ENCODE measurements at regions not wholly inside any gene's neighbourhood (a gene's known extent, or its start where the extent isn't known, plus 50 kb on each side); places are given as distances from the start of the nearest gene placed in this dataset.

GRCh38 chr2:220000080-220000479 is 372.6 kb downstream of the SLC4A3 start:
- no peaks in the 10 kb centered on the region for H3K36me3 ChIP-seq (ENCODE audit: insufficient read depth, low read length)
- no peaks in the 10 kb centered on the region for H3K27me3 ChIP-seq (ENCODE audit: insufficient read depth, low read length)
- H3K4me1 ChIP-seq (ENCODE audit: insufficient read depth, low read length): no peaks in the 10 kb centered on the region
- Mint-ChIP-seq H3K4me3 (ENCODE audit: unreplicated experiment) (no peak overlapping the region), H3K4me1 (ENCODE audit: low read depth, unreplicated experiment) (peaks cover 40% of the 10 kb centered on the region), H3K27me3 (ENCODE audit: low read depth, unreplicated experiment) (peaks cover 2% of the 10 kb centered on the region), H3K9me3 (ENCODE audit: unreplicated experiment) (peaks cover 6% of the 10 kb centered on the region), H3K36me3 (ENCODE audit: low read depth, unreplicated experiment) (no peaks in the 10 kb centered on the region), H3K27ac (ENCODE audit: unreplicated experiment) (peak overlapping the region; percentile 83)
- FAIRE-seq (no peak), DNase-seq (ENCODE audit: low read depth) (no peak)
- no peaks in the 10 kb centered on the region for H3K79me2 ChIP-seq (ENCODE audit: insufficient read depth, low read length)
- H3K4me2 ChIP-seq (ENCODE audit: low read length): no peak overlapping the region
- no peak for TF ChIP-seq EZH2 (IDR thresholded peaks at IDR 0.05; ENCODE audit: insufficient read depth, low read length)
- TF ChIP-seq, protein P1, sequence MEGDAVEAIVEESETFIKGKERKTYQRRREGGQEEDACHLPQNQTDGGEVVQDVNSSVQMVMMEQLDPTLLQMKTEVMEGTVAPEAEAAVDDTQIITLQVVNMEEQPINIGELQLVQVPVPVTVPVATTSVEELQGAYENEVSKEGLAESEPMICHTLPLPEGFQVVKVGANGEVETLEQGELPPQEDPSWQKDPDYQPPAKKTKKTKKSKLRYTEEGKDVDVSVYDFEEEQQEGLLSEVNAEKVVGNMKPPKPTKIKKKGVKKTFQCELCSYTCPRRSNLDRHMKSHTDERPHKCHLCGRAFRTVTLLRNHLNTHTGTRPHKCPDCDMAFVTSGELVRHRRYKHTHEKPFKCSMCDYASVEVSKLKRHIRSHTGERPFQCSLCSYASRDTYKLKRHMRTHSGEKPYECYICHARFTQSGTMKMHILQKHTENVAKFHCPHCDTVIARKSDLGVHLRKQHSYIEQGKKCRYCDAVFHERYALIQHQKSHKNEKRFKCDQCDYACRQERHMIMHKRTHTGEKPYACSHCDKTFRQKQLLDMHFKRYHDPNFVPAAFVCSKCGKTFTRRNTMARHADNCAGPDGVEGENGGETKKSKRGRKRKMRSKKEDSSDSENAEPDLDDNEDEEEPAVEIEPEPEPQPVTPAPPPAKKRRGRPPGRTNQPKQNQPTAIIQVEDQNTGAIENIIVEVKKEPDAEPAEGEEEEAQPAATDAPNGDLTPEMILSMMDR (IDR thresholded peaks at IDR 0.05; ENCODE audit: insufficient read depth, low read depth, low read length): no peak
- H4K20me1 ChIP-seq (ENCODE audit: insufficient read depth, low read length): no peaks in the 10 kb centered on the region
- H3K4me3 ChIP-seq (ENCODE audit: insufficient read depth, low read depth, low read length): no peak overlapping the region
- no peak overlapping the region for H2AFZ ChIP-seq (ENCODE audit: low read depth, low read length)
- H3K9ac ChIP-seq (ENCODE audit: low read length): no peak overlapping the region
- no peaks in the 10 kb centered on the region for H3K9me3 ChIP-seq (ENCODE audit: insufficient read depth, low read depth, low read length)
- H3K27ac ChIP-seq (ENCODE audit: low read depth, low read length): no peak overlapping the region

DNA sequence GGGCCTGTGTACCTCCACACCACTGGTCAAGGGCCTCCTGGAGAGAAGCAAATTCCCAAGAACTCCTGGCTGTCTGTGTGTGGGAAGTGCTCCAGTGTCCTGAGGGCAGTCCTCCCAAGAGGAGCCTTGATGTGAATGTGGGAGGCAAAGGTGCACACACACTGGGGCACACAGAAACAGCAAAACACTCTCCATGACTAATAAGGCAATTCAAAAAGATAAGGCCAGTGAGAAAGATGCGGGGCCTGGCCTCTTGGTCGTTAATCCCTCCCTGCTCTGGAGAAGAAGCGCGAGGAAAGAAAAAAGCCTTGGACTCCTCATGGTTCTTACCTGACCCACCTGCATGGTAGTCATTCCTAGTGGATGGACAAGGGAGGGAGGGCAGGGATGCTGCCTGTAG is 373.2 kb downstream of the SLC4A3 start:
- H3K9ac ChIP-seq (ENCODE audit: low read length): no peak overlapping the region
- peaks cover 2% of the 10 kb centered on the region for H3K27me3 Mint-ChIP-seq (ENCODE audit: low read depth, unreplicated experiment)
- no peak overlapping the region for H3K4me3 Mint-ChIP-seq (ENCODE audit: unreplicated experiment)
- H3K27ac ChIP-seq (ENCODE audit: low read depth, low read length): no peak overlapping the region
- no peaks in the 10 kb centered on the region for H3K9me3 ChIP-seq (ENCODE audit: insufficient read depth, low read depth, low read length)
- no peaks in the 10 kb centered on the region for H4K20me1 ChIP-seq (ENCODE audit: insufficient read depth, low read length)
- no peak overlapping the region for H3K4me2 ChIP-seq (ENCODE audit: low read length)
- no peaks in the 10 kb centered on the region for H3K27me3 ChIP-seq (ENCODE audit: insufficient read depth, low read length)
- H3K4me1 Mint-ChIP-seq (ENCODE audit: low read depth, unreplicated experiment): peaks cover 37% of the 10 kb centered on the region
- peaks cover 6% of the 10 kb centered on the region for H3K9me3 Mint-ChIP-seq (ENCODE audit: unreplicated experiment)
- no peak for DNase-seq (ENCODE audit: low read depth)
- H3K79me2 ChIP-seq (ENCODE audit: insufficient read depth, low read length): no peaks in the 10 kb centered on the region
- H2AFZ ChIP-seq (ENCODE audit: low read depth, low read length): no peak overlapping the region
- H3K27ac Mint-ChIP-seq (ENCODE audit: unreplicated experiment): peak overlapping the region; percentile 85
- H3K4me1 ChIP-seq (ENCODE audit: insufficient read depth, low read length): no peaks in the 10 kb centered on the region
- H3K4me3 ChIP-seq (ENCODE audit: insufficient read depth, low read depth, low read length): no peak overlapping the region
- no peak for FAIRE-seq
- TF ChIP-seq EZH2 (IDR thresholded peaks at IDR 0.05; ENCODE audit: insufficient read depth, low read length): no peak
- TF ChIP-seq, protein P1 (IDR thresholded peaks at IDR 0.05; ENCODE audit: insufficient read depth, low read depth, low read length): no peak
- no peaks in the 10 kb centered on the region for H3K36me3 ChIP-seq (ENCODE audit: insufficient read depth, low read length)
- H3K36me3 Mint-ChIP-seq (ENCODE audit: low read depth, unreplicated experiment): no peaks in the 10 kb centered on the region

DNA sequence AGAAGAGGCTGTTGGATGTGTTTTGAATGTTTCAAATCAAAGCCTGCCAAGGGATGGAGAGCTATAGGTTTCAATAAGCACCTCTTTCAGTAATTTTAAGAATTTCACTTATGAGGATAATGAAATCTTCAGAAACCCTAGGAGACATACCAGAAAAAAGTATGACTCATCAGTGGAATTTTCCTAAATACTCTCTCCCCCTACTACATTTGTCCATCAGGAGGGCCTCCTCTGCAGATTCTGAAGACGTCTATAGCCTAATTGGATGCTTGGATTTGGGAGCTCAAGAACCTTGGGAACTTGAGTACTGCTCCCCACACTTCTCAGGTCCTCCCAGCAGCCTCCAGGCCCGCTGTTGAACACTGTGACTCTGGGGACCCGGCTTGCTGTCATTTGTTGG is 374.3 kb downstream of the SLC4A3 start:
- Histone ChIP-seq H3K4me3 (ENCODE audit: insufficient read depth, low read depth, low read length) (no peak overlapping the region), H3K27ac (ENCODE audit: low read depth, low read length) (no peak overlapping the region), H4K20me1 (ENCODE audit: insufficient read depth, low read length) (no peaks in the 10 kb centered on the region), H3K4me2 (ENCODE audit: low read length) (peak overlapping the region; percentile 3), H3K9ac (ENCODE audit: low read length) (no peak overlapping the region), H3K9me3 (ENCODE audit: insufficient read depth, low read depth, low read length) (no peaks in the 10 kb centered on the region), H3K27me3 (ENCODE audit: insufficient read depth, low read length) (no peaks in the 10 kb centered on the region), H3K4me1 (ENCODE audit: insufficient read depth, low read length) (peaks cover 4% of the 10 kb centered on the region), H2AFZ (ENCODE audit: low read depth, low read length) (peak overlapping the region; percentile 30), H3K79me2 (ENCODE audit: insufficient read depth, low read length) (no peaks in the 10 kb centered on the region), H3K36me3 (ENCODE audit: insufficient read depth, low read length) (no peaks in the 10 kb centered on the region)
- TF ChIP-seq, protein P1 (IDR thresholded peaks at IDR 0.05; ENCODE audit: insufficient read depth, low read depth, low read length): no peak
- no peak for TF ChIP-seq EZH2 (IDR thresholded peaks at IDR 0.05; ENCODE audit: insufficient read depth, low read length)
- H3K27me3 Mint-ChIP-seq (ENCODE audit: low read depth, unreplicated experiment): no peaks in the 10 kb centered on the region
- peaks cover 3% of the 10 kb centered on the region for H3K9me3 Mint-ChIP-seq (ENCODE audit: unreplicated experiment)
- H3K27ac Mint-ChIP-seq (ENCODE audit: unreplicated experiment): peak overlapping the region; percentile 87
- FAIRE-seq: no peak
- no peaks in the 10 kb centered on the region for H3K36me3 Mint-ChIP-seq (ENCODE audit: low read depth, unreplicated experiment)
- DNase-seq (ENCODE audit: low read depth): peak; percentile 64
- H3K4me3 Mint-ChIP-seq (ENCODE audit: unreplicated experiment): no peak overlapping the region
- H3K4me1 Mint-ChIP-seq (ENCODE audit: low read depth, unreplicated experiment): peaks cover 36% of the 10 kb centered on the region
